IMR-90 (cell line): ENCODE measurements at regions not wholly inside any gene's neighbourhood (a gene's known extent, or its start where the extent isn't known, plus 50 kb on each side); places are given as distances from the start of the nearest gene placed in this dataset.

ENCODE experiments used
- ATAC-seq: fragments of 200-7000 bp; cut with Tn5 transposase; 2 replicates; pipeline ENCODE4 v1.9.1; 2020; ENCODE audit warnings: low read depth, mild to moderate bottlenecking, moderate library complexity
- BruUV-seq: library from RNA; stranded (reverse); fragments of 400-500 nt; replicated peaks from 2 replicates; lab custom pipeline; 2021; lab: Mats Ljungman, UMichigan
- CTCF ChIA-PET: fragments of 300-600 bp; formaldehyde crosslinking; extraction: SDS; loops from one replicate; lab custom pipeline; 2021; ENCODE audit warnings: antibody characterized with exemption; lab: Yijun Ruan, JAX
- POLR2A ChIA-PET: fragments of 300-600 bp; sonication (Branson Sonifier 250); formaldehyde crosslinking; loops from one replicate; lab custom pipeline; 2022; ENCODE audit warnings: antibody characterized with exemption; ENCODE audit not compliant: unreplicated experiment; lab: Charles Lee
- DNase-seq: peaks from one replicate; pipeline ENCODE4 v3.0.0; 2013
- H2AFZ ChIP-seq: replicated peaks from 2 replicates; pipeline ENCODE3; 2013; ENCODE audit warnings: low read length, mild to moderate bottlenecking; ENCODE audit not compliant: poor library complexity
- H2AK5ac ChIP-seq: 2 replicates; pipeline ENCODE4 v1.6.1; 2013; ENCODE audit warnings: low read depth, low read length, inconsistent platforms
- H2AK9ac ChIP-seq: replicated peaks from 2 replicates; pipeline ENCODE3; 2013; ENCODE audit warnings: mild to moderate bottlenecking, low read depth, low read length, moderate library complexity; ENCODE audit not compliant: poor library complexity
- H2BK120ac ChIP-seq: 2 replicates; pipeline ENCODE4 v1.6.1; 2013; ENCODE audit warnings: low read depth, low read length, inconsistent platforms
- H2BK15ac ChIP-seq: 3 replicates; pipeline ENCODE4 v1.6.1; 2013; ENCODE audit warnings: low read depth, low read length, inconsistent platforms
- H2BK20ac ChIP-seq: 2 replicates; pipeline ENCODE4 v1.6.1; 2013; ENCODE audit warnings: low read depth, mild to moderate bottlenecking, inconsistent platforms, low read length, moderate library complexity
- H2BK5ac ChIP-seq: 2 replicates; pipeline ENCODE4 v1.6.1; 2013; ENCODE audit warnings: mild to moderate bottlenecking, low read depth, low read length, inconsistent platforms; ENCODE audit not compliant: poor library complexity, severe bottlenecking
- H3K14ac ChIP-seq: replicated peaks from 2 replicates; pipeline ENCODE4 v1.6.1; 2013; ENCODE audit warnings: low read depth, low read length, inconsistent platforms
- H3K18ac ChIP-seq: 2 replicates; pipeline ENCODE4 v1.6.1; 2013; ENCODE audit warnings: low read depth, low read length, control low read depth
- H3K23ac ChIP-seq: 2 replicates; pipeline ENCODE4 v1.6.1; 2013; ENCODE audit warnings: low read depth, low read length, inconsistent platforms
- H3K27ac ChIP-seq: 2 replicates; pipeline ENCODE4 v1.5.1; 2013; ENCODE audit warnings: mild to moderate bottlenecking, control low read depth, low read length; ENCODE audit not compliant: insufficient read depth
- H3K27me3 ChIP-seq: 2 replicates; pipeline ENCODE4 v1.6.1; 2013; ENCODE audit warnings: low read length; ENCODE audit not compliant: control insufficient read depth, insufficient read depth
- H3K36me3 ChIP-seq: 2 replicates; pipeline ENCODE4 v1.6.1; 2013; ENCODE audit warnings: low read length, mixed read lengths; ENCODE audit not compliant: control insufficient read depth, insufficient read depth
- H3K4ac ChIP-seq: 2 replicates; pipeline ENCODE4 v1.6.1; 2013; ENCODE audit warnings: low read depth, low read length, inconsistent platforms
- H3K4me1 ChIP-seq: 2 replicates; pipeline ENCODE4 v1.6.1; 2013; ENCODE audit warnings: low read length, mixed read lengths; ENCODE audit not compliant: control insufficient read depth, insufficient read depth
- H3K4me2 ChIP-seq: 2 replicates; pipeline ENCODE4 v1.6.1; 2013; ENCODE audit warnings: low read depth, mild to moderate bottlenecking, control low read depth, low read length, moderate library complexity
- H3K4me3 ChIP-seq: 2 replicates; pipeline ENCODE4 v1.5.1; 2013; ENCODE audit warnings: low read depth, mild to moderate bottlenecking, control low read depth, low read length, moderate library complexity; ENCODE audit not compliant: insufficient read depth
- H3K56ac ChIP-seq: 2 replicates; pipeline ENCODE4 v1.6.1; 2013; ENCODE audit warnings: low read length, inconsistent platforms; ENCODE audit not compliant: insufficient read depth; ENCODE audit errors: extremely low read depth
- H3K79me1 ChIP-seq, 2 experiments: 2 replicates each; pipeline ENCODE4 v1.6.1; 2013; ENCODE audit warnings: low read length in 2 of 2, inconsistent platforms in 1 of 2, low read depth in 1 of 2
- H3K9ac ChIP-seq: 2 replicates; pipeline ENCODE4 v1.6.1; 2013; ENCODE audit warnings: low read depth, low read length, control low read depth
- H3K9me1 ChIP-seq: 2 replicates; pipeline ENCODE4 v1.6.1; 2013; ENCODE audit warnings: low read length, inconsistent platforms; ENCODE audit not compliant: insufficient read depth
- H3K9me3 ChIP-seq: 2 replicates; pipeline ENCODE4 v1.6.1; 2013; ENCODE audit warnings: low read length; ENCODE audit not compliant: control insufficient read depth, insufficient read depth
- H4K20me1 ChIP-seq: 2 replicates; pipeline ENCODE4 v1.6.1; 2013; ENCODE audit warnings: low read length, inconsistent platforms; ENCODE audit not compliant: insufficient read depth
- H4K5ac ChIP-seq: 2 replicates; pipeline ENCODE4 v1.6.1; 2013; ENCODE audit warnings: mild to moderate bottlenecking, low read depth, low read length, control low read depth
- H4K8ac ChIP-seq, 2 experiments: 2 replicates each; pipeline ENCODE4 v1.6.1; 2013; ENCODE audit warnings: low read depth in 2 of 2, low read length in 2 of 2, control low read depth in 1 of 2, inconsistent platforms in 1 of 2
- H4K91ac ChIP-seq: 2 replicates; pipeline ENCODE4 v1.6.1; 2013; ENCODE audit warnings: low read depth, low read length, inconsistent platforms; ENCODE audit not compliant: insufficient read depth
- BHLHE40 ChIP-seq: fragments of 150-350 bp; IDR thresholded peaks from 2 replicates; pipeline ENCODE4 v1.6.1; 2016; ENCODE audit warnings: mild to moderate bottlenecking, low read depth, low read length
- CEBPB ChIP-seq: IDR thresholded peaks from 2 replicates; pipeline ENCODE4 v1.6.1; 2012; ENCODE audit warnings: low read depth, low read length, improper control_type of control experiment
- CHD1 ChIP-seq: IDR thresholded peaks from 2 replicates; pipeline ENCODE4 v1.6.1; 2012; ENCODE audit warnings: low read depth, low read length, improper control_type of control experiment
- CTCF ChIP-seq: conservative IDR thresholded peaks from 2 replicates; pipeline ENCODE4 v1.5.1; 2012; ENCODE audit warnings: mild to moderate bottlenecking, low read depth, low read length, improper control_type of control experiment
- ELK1 ChIP-seq: fragments of 150-350 bp; IDR thresholded peaks from 2 replicates; pipeline ENCODE4 v1.6.1; 2016; ENCODE audit warnings: low read depth, mild to moderate bottlenecking, low read length, moderate library complexity, borderline replicate concordance
- FOS ChIP-seq: fragments of 150-350 bp; IDR thresholded peaks from 2 replicates; pipeline ENCODE4 v1.6.1; 2016; ENCODE audit warnings: low read depth, low read length
- MAFK ChIP-seq: IDR thresholded peaks from 2 replicates; pipeline ENCODE4 v1.6.1; 2012; ENCODE audit warnings: low read depth, low read length, improper control_type of control experiment
- MAZ ChIP-seq: IDR thresholded peaks from 2 replicates; pipeline ENCODE4 v1.6.1; 2012; ENCODE audit warnings: low read depth, mild to moderate bottlenecking, low read length, improper control_type of control experiment, moderate library complexity, borderline replicate concordance
- MXI1 ChIP-seq: IDR thresholded peaks from 2 replicates; pipeline ENCODE4 v1.6.1; 2012; ENCODE audit warnings: low read depth, mild to moderate bottlenecking, low read length, moderate library complexity, borderline replicate concordance
- NFE2L2 ChIP-seq: fragments of 150-350 bp; IDR thresholded peaks from 2 replicates; pipeline ENCODE4 v1.6.1; 2016; ENCODE audit warnings: low read depth, mild to moderate bottlenecking, low read length
- POLR2A ChIP-seq: IDR thresholded peaks from 2 replicates; pipeline ENCODE4 v1.6.1; 2012; ENCODE audit warnings: mild to moderate bottlenecking, low read depth, low read length
- RAD21 ChIP-seq: IDR thresholded peaks from 2 replicates; pipeline ENCODE4 v1.6.1; 2012; ENCODE audit warnings: low read length, improper control_type of control experiment
- RCOR1 ChIP-seq: IDR thresholded peaks from 2 replicates; pipeline ENCODE4 v1.6.1; 2012; ENCODE audit warnings: mild to moderate bottlenecking, low read length, improper control_type of control experiment; ENCODE audit not compliant: insufficient replicate concordance
- RFX5 ChIP-seq: IDR thresholded peaks from 2 replicates; pipeline ENCODE4 v1.8.0; 2012; ENCODE audit warnings: low read depth, mild to moderate bottlenecking, low read length, moderate library complexity
- SMC3 ChIP-seq: fragments of 150-350 bp; IDR thresholded peaks from 2 replicates; pipeline ENCODE4 v1.6.1; 2016; ENCODE audit warnings: low read depth, mild to moderate bottlenecking, antibody characterized with exemption, low read length, moderate library complexity
- USF2 ChIP-seq: fragments of 150-350 bp; IDR thresholded peaks from 2 replicates; pipeline ENCODE4 v1.6.1; 2017; ENCODE audit warnings: mild to moderate bottlenecking, antibody characterized with exemption, low read length, low read depth
- WGBS, 2 experiments: methylation state at CpG; one replicate each; pipeline versions ENCODE4 v1.1.5 to v1.1.7; 2013; ENCODE audit warnings: missing lambda C conversion rate in 2 of 2; ENCODE audit not compliant: insufficient read length in 1 of 2; ENCODE audit errors: extremely low coverage in 2 of 2; 5-methylcytosine and 5-hydroxymethylcytosine counted together
- dilution Hi-C: fragments of 300-500 bp; cut with HindIII; formaldehyde crosslinking; loops from one replicate; pipeline ENCODE4 v1.14.3; 2018; ENCODE audit warnings: low sequenced_read_pairs; ENCODE audit not compliant: unreplicated experiment
- in situ Hi-C: fragments of 300-500 bp; cut with MboI; formaldehyde crosslinking; loops from 3 replicates; pipeline ENCODE4 v1.14.3; 2019; ENCODE audit warnings: low sequenced_read_pairs, inconsistent platforms, mixed read lengths
- intact Hi-C: fragments of 100-400 bp; cut with micrococcal nuclease; formaldehyde crosslinking; loops from 2 replicates; pipeline ENCODE4 v1.10.0; 2022

- Histone ChIP-seq H3K27me3 (no peaks in the 10 kb centered on the region), H3K18ac (no peak overlapping the region), H3K79me1 (no peaks in the 10 kb centered on the region), H2BK5ac (no peak overlapping the region), H3K4me3 (no peak overlapping the region), H3K23ac (no peak overlapping the region), H3K4ac (no peak overlapping the region), H3K56ac (no peak overlapping the region), H4K8ac (no peak overlapping the region), H3K9ac (no peak overlapping the region), H3K4me1 (no peaks in the 10 kb centered on the region), H3K36me3 (no peaks in the 10 kb centered on the region), H4K5ac (no peak overlapping the region), H4K91ac (no peak overlapping the region), H2BK15ac (no peak overlapping the region), H4K20me1 (no peaks in the 10 kb centered on the region), H2AK9ac (no peak overlapping the region), H2AK5ac (no peak overlapping the region), H3K9me3 (peaks cover 23% of the 10 kb centered on the region), H3K27ac (no peak overlapping the region), H2BK120ac (no peak overlapping the region), H2BK20ac (no peak overlapping the region), H3K4me2 (no peak overlapping the region), H3K9me1 (no peaks in the 10 kb centered on the region), H3K14ac (no peak overlapping the region), H2AFZ (no peak overlapping the region)
- no TSS peak for BruUV-seq
- ATAC-seq (no peak), DNase-seq (no peak)
- WGBS, 2 experiments, result 4% methylated on average over 3 of the region's 6 CpGs; no CpG with 5 or more reads in 1 of the 2 experiments
- POLR2A ChIA-PET, result no interaction called here
- intact Hi-C loops, result no loop called here
- CTCF ChIA-PET, result no interaction called here
- in situ Hi-C loops, result no loop called here
- TF ChIP-seq RAD21 (no peak), RFX5 (no peak), RCOR1 (no peak), SMC3 (no peak), POLR2A (no peak), ELK1 (no peak), CTCF (no peak), USF2 (no peak), CHD1 (no peak), MXI1 (no peak), MAZ (no peak), NFE2L2 (no peak), BHLHE40 (no peak), MAFK (no peak), CEBPB (no peak), FOS (no peak)
- dilution Hi-C loops, result no loop called here
These were observed 274.5 kb upstream of the B3GAT1 start for GRCh38 chr11:134686460-134687061.
